ENCODE measurements at regions not wholly inside any gene's neighbourhood (a gene's known extent, or its start where the extent isn't known, plus 50 kb on each side); places are given as distances from the start of the nearest gene placed in this dataset.

- no peak for DNase-seq (ENCODE audit: low spot score)
- TF ChIP-seq CTCF (IDR thresholded peaks at IDR 0.05; ENCODE audit: extremely low read depth, missing control alignments): no peak
These were observed 1733.6 kb downstream of the TP53TG3F start for GRCh38 chr16:35192993-35193392.

DNA sequence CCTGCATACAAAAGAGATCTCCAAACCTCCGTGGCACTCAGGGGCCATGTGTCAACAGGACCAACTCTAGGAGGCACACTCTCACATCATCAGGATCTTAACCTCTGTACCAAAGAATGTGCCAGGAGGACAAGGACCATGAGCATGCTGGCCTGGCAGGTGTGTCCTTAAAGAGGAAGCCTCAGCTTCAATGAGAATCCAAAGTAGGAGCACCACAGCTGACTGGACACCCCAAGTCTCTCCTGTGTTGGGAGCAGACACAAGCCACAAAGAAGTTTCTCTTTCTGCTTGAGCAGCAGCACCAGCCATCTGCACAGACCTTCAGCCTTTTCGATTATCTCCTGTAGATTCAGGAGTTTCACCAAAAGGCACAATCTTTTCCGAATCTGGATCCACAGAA lies 1734.5 kb downstream of the TP53TG3F start:
- no peak for DNase-seq (ENCODE audit: low spot score)
- TF ChIP-seq CTCF (IDR thresholded peaks at IDR 0.05; ENCODE audit: extremely low read depth, missing control alignments): no peak

DNA sequence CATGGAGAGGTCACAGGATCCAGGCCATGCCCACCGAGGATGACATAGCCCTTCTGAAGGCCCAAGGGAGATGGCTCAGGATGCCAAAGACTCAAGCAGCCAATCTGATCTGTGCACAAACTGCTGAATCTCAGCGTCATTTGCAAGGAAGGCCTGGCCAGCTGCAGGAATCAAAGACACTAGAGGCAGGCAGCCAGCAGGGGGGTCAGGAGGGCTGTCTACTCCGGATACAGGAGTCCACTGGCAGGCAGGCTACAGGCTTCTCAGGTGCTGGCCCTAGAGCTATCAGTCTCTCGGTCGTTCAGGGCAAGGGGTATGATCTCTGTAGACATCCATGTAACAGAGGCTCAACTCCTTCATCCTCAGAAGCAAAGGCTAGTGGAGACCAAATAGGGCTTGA lies 1735.3 kb downstream of the TP53TG3F start:
- no peak for TF ChIP-seq CTCF (IDR thresholded peaks at IDR 0.05; ENCODE audit: extremely low read depth, missing control alignments)
- DNase-seq (ENCODE audit: low spot score): no peak

- TF ChIP-seq CTCF (IDR thresholded peaks at IDR 0.05; ENCODE audit: extremely low read depth, missing control alignments): no peak
- DNase-seq (ENCODE audit: low spot score): no peak
These were observed 1735.9 kb downstream of the TP53TG3F start for GRCh38 chr16:35195173-35195863.

DNA sequence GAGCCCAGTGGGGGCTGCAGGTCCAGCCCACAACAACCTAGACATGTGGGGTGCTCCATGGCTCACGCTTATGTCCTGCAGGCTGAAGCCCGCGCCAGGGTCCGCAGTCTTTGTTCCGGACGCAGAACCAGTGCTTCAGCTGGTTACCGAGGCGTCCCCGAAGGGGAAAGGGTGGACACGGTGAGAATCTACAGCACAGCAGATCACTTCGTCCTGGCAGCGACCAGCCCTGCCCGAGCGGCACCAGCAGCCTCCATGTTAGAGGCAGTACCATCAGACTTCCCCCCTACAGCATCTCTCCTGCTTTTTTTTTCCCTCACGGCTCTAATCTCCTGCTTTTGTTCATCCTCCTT lies 1736.4 kb downstream of the TP53TG3F start:
- no peak for TF ChIP-seq CTCF (IDR thresholded peaks at IDR 0.05; ENCODE audit: extremely low read depth, missing control alignments)
- no peak for DNase-seq (ENCODE audit: low spot score)

DNA sequence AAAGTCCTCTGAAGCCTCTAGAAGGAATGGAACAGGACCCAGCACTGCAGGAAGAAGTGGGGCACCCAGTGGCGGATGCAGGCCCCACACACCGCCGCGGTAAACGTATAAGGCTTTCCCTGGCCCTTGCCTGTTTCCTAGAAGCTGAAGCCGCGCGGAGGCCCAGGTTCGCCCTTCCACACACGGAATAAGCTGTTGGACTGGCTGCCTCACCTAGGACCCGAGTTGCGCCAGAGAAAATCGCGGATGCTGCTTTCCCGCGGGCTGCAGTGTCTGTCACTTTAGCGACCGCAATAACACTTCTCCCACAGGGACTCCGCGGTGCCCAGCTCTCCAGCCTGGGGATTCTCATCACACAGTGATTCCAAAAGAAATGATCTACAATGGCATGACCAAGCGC lies 1736.9 kb downstream of the TP53TG3F start:
- DNase-seq (ENCODE audit: low spot score): no peak
- no peak for TF ChIP-seq CTCF (IDR thresholded peaks at IDR 0.05; ENCODE audit: extremely low read depth, missing control alignments)

GRCh38 chr16:35197656-35198055 lies 1738.2 kb downstream of the TP53TG3F start:
- no peak for TF ChIP-seq CTCF (IDR thresholded peaks at IDR 0.05; ENCODE audit: extremely low read depth, missing control alignments)
- no peak for DNase-seq (ENCODE audit: low spot score)
